Right atrium auricular region (tissue), 2 donors: ENCODE measurements at regions not wholly inside any gene's neighbourhood (a gene's known extent, or its start where the extent isn't known, plus 50 kb on each side); places are given as distances from the start of the nearest gene placed in this dataset.

Experiments used
- DNase-seq: peaks from one replicate; pipeline ENCODE4 v3.0.0-alpha.2; 2019; ENCODE audit warnings: low spot score
- H3K27ac ChIP-seq, 2 donors: fragments of 200-600 bp; sonication (generic); 1 replicate in 1 of 2; 2 replicates in 1 of 2; pipeline ENCODE4 v1.5.1; 2016 to 2019
- H3K27me3 ChIP-seq, 2 donors: fragments of 200-600 bp; sonication (generic); one replicate each; pipeline versions ENCODE4 v1.5.1 to v1.6.0; 2017 to 2019
- H3K36me3 ChIP-seq: fragments of 200-600 bp; sonication (generic); one replicate; pipeline ENCODE4 v1.5.1; 2016
- H3K4me1 ChIP-seq, 2 donors: fragments of 200-600 bp; sonication (generic); one replicate each; pipeline versions ENCODE4 v1.5.1 to v1.6.0; 2017 to 2019
- H3K4me3 ChIP-seq, 2 donors: fragments of 200-600 bp; sonication (generic); 1 replicate in 1 of 2; 2 replicates in 1 of 2; pipeline ENCODE4 v1.5.1; 2017 to 2019; ENCODE audit warnings: mild to moderate bottlenecking in 1 of 2, moderate library complexity in 1 of 2
- H3K9me3 ChIP-seq, 2 donors: fragments of 200-600 bp; sonication (generic); one replicate each; pipeline ENCODE4 v1.5.1; 2019
- CTCF ChIP-seq, 2 donors: fragments of 200-600 bp; sonication (generic); IDR thresholded peaks; one replicate each; pipeline ENCODE4 v1.5.1; 2019; ENCODE audit warnings: antibody characterized with exemption in 2 of 2

GRCh38 chr14:97390096-97390724 is 593.0 kb downstream of the VRK1 start:
- peak; percentile 60 for DNase-seq
- Histone ChIP-seq H3K9me3 (no peaks in the 10 kb centered on the region), H3K27ac (no peak overlapping the region), H3K27me3 (no peaks in the 10 kb centered on the region), H3K36me3 (no peaks in the 10 kb centered on the region), H3K4me3 (no peak overlapping the region), H3K4me1 (no peaks in the 10 kb centered on the region)
- TF ChIP-seq CTCF (IDR thresholded peaks at IDR 0.05), result no peak

- Histone ChIP-seq H3K27me3 (no peaks in the 10 kb centered on the region), H3K4me1 (no peaks in the 10 kb centered on the region), H3K4me3 (no peak overlapping the region), H3K9me3 (no peaks in the 10 kb centered on the region), H3K36me3 (no peaks in the 10 kb centered on the region), H3K27ac (no peak overlapping the region)
- no peak for DNase-seq
- no peak for TF ChIP-seq CTCF (IDR thresholded peaks at IDR 0.05)
These were observed 596.1 kb downstream of the VRK1 start for GRCh38 chr14:97393244-97393643.

GRCh38 chr14:97395068-97395467 is 597.9 kb downstream of the VRK1 start:
- H3K4me1 ChIP-seq, result no peaks in the 10 kb centered on the region
- no peak overlapping the region for H3K27ac ChIP-seq
- no peaks in the 10 kb centered on the region for H3K27me3 ChIP-seq
- TF ChIP-seq CTCF (IDR thresholded peaks at IDR 0.05), result no peak
- H3K36me3 ChIP-seq, result no peaks in the 10 kb centered on the region
- H3K9me3 ChIP-seq, result no peaks in the 10 kb centered on the region
- H3K4me3 ChIP-seq, result no peak overlapping the region
- DNase-seq, result no peak

GRCh38 chr14:97401714-97402113 is 604.5 kb downstream of the VRK1 start:
- Histone ChIP-seq H3K36me3 (no peaks in the 10 kb centered on the region), H3K4me1 (no peaks in the 10 kb centered on the region), H3K27me3 (no peaks in the 10 kb centered on the region), H3K4me3 (no peak overlapping the region), H3K27ac (no peak overlapping the region), H3K9me3 (no peaks in the 10 kb centered on the region)
- TF ChIP-seq CTCF (IDR thresholded peaks at IDR 0.05), result no peak
- no peak for DNase-seq

- Histone ChIP-seq H3K27ac (no peak overlapping the region), H3K9me3 (no peaks in the 10 kb centered on the region), H3K27me3 (no peaks in the 10 kb centered on the region), H3K4me3 (no peak overlapping the region), H3K36me3 (no peaks in the 10 kb centered on the region), H3K4me1 (no peaks in the 10 kb centered on the region)
- DNase-seq, result no peak
- no peak for TF ChIP-seq CTCF (IDR thresholded peaks at IDR 0.05)
These were observed 605.1 kb downstream of the VRK1 start for GRCh38 chr14:97402279-97402678.
